Nephron progenitor cell (in vitro differentiated cells): ENCODE measurements at regions not wholly inside any gene's neighbourhood (a gene's known extent, or its start where the extent isn't known, plus 50 kb on each side); places are given as distances from the start of the nearest gene placed in this dataset.

Experiments used
- DNase-seq: peaks from one replicate; pipeline ENCODE4 v3.0.0; 2021
- H3K27ac Mint-ChIP-seq: 2 replicates; pipeline ENCODE4 v1.8.0; 2021; ENCODE audit warnings: mild to moderate bottlenecking, moderate library complexity, mixed read lengths
- H3K27me3 Mint-ChIP-seq: 2 replicates; pipeline ENCODE4 v1.8.0; 2021; ENCODE audit warnings: mild to moderate bottlenecking, low read depth, mixed read lengths; ENCODE audit not compliant: poor library complexity
- H3K36me3 Mint-ChIP-seq: 2 replicates; pipeline ENCODE4 v1.8.0; 2021; ENCODE audit warnings: low read depth, mixed read lengths
- H3K4me1 Mint-ChIP-seq: 2 replicates; pipeline ENCODE4 v1.8.0; 2021; ENCODE audit warnings: mixed read lengths
- H3K4me3 Mint-ChIP-seq: 2 replicates; pipeline ENCODE4 v1.8.0; 2021; ENCODE audit warnings: mild to moderate bottlenecking, moderate library complexity, mixed read lengths
- H3K9me3 Mint-ChIP-seq: 2 replicates; pipeline ENCODE4 v1.8.0; 2021; ENCODE audit warnings: mild to moderate bottlenecking, moderate library complexity, mixed read lengths
- TF ChIP-seq, protein P1 (sequence below): fragments of 200-600 bp; sonication (generic); IDR thresholded peaks from 2 replicates; pipeline ENCODE4 v1.5.0; 2021; ENCODE audit warnings: antibody characterized with exemption

DNA sequence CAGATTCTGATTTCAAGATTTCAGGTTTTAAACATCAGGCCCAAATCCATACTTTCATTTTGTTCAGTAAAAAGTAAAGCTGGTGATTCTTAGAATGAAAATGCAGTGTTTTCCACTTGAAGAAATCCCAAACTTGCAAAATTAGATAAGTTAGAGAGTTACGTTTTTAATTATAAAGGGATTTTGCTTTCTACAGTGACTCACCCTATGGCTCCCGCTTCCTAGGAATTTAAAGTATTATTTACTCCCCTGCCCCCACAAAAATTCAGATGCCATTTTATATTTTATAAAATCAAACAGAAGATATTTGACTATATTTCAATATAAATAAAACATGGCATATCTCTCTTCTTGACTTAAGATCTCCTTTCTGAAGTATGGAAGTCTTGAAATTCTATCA is 402.9 kb downstream of the ZSWIM6 start:
- Mint-ChIP-seq H3K4me3 (no peak overlapping the region), H3K27me3 (peaks cover 52% of the 10 kb centered on the region), H3K4me1 (peaks cover 26% of the 10 kb centered on the region), H3K9me3 (no peaks in the 10 kb centered on the region), H3K36me3 (no peaks in the 10 kb centered on the region), H3K27ac (no peak overlapping the region)
- no peak for DNase-seq
- TF ChIP-seq, protein P1, sequence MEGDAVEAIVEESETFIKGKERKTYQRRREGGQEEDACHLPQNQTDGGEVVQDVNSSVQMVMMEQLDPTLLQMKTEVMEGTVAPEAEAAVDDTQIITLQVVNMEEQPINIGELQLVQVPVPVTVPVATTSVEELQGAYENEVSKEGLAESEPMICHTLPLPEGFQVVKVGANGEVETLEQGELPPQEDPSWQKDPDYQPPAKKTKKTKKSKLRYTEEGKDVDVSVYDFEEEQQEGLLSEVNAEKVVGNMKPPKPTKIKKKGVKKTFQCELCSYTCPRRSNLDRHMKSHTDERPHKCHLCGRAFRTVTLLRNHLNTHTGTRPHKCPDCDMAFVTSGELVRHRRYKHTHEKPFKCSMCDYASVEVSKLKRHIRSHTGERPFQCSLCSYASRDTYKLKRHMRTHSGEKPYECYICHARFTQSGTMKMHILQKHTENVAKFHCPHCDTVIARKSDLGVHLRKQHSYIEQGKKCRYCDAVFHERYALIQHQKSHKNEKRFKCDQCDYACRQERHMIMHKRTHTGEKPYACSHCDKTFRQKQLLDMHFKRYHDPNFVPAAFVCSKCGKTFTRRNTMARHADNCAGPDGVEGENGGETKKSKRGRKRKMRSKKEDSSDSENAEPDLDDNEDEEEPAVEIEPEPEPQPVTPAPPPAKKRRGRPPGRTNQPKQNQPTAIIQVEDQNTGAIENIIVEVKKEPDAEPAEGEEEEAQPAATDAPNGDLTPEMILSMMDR, result no peak

DNA sequence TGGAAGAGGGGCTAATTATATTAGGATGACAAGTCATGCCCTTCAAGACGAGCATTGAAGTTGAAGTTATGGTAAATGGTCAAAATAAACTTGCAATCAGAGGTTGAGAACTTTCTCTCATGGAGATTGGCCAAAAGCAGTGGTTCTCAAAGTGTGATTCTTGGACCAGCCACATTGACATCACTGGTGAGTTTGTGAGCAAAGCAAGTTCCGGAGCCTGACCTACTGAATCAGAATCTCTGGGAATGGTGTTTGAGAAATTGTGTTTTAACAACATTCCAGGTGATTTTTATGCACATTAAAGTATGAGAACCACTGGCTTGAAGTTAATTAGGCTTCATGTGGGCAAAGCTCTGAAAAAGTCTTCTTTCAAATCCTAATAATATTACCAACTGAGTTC is 403.5 kb downstream of the ZSWIM6 start:
- H3K27me3 Mint-ChIP-seq, result peaks cover 49% of the 10 kb centered on the region
- H3K27ac Mint-ChIP-seq, result no peak overlapping the region
- no peak overlapping the region for H3K4me3 Mint-ChIP-seq
- no peak for DNase-seq
- H3K36me3 Mint-ChIP-seq, result no peaks in the 10 kb centered on the region
- H3K9me3 Mint-ChIP-seq, result no peaks in the 10 kb centered on the region
- peaks cover 26% of the 10 kb centered on the region for H3K4me1 Mint-ChIP-seq
- TF ChIP-seq, protein P1, result no peak

DNA sequence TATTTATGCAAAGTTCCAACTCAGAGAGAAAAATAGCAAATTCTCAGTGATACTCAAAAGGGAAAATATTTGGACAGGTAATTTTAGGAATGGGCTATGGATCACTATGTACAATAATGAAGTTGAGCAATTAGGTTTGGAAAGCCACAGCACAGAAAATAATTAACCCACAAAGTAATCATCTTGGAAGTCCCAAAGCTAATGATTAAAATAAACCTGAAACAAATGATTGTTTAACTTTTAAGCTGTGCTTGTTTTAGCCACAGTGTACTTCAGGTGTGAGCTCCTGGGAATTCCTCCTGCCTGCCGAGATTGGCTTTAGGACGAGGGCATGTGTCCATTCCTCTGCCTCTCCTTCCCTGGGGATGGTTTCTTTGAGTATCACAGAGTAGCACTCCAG is 403.9 kb downstream of the ZSWIM6 start:
- no peaks in the 10 kb centered on the region for H3K9me3 Mint-ChIP-seq
- no peak overlapping the region for H3K27ac Mint-ChIP-seq
- H3K4me1 Mint-ChIP-seq, result peaks cover 26% of the 10 kb centered on the region
- TF ChIP-seq, protein P1, result no peak
- H3K36me3 Mint-ChIP-seq, result no peaks in the 10 kb centered on the region
- H3K27me3 Mint-ChIP-seq, result peaks cover 50% of the 10 kb centered on the region
- H3K4me3 Mint-ChIP-seq, result no peak overlapping the region
- DNase-seq, result no peak

DNA sequence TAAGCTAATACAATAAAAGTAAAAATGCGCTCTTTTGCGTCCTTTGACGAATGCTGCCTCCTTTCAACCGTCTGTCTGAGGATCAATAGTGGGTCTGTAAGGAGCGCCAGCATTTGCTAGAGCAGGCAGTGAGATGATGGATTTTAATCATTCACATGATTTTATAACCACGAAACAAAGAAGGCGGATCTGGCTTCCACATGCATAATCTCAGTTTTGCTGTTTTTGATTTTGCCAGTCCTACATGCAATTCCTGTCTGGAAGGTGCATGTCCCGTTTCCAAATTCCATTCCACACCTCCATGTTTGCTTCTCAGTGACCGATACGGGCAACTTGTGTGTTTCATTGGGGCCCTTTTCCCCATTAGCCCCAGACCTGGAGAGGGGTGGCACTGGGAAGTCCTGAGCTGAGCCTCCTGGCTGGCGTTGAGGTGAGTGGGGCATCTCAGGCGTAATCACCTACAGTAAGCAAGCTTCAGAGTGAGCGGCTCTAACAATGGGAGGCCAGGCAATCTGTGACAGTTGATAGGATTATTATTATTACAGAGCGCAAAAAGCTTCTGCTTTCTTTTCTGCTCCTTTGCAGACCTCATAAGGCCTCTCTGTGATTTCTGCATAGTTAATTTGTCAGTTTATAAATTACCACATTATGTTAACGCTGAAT is 405.4 kb downstream of the ZSWIM6 start:
- no peak for DNase-seq
- Mint-ChIP-seq H3K36me3 (no peaks in the 10 kb centered on the region), H3K27me3 (peaks cover 36% of the 10 kb centered on the region), H3K4me3 (no peak overlapping the region), H3K9me3 (no peaks in the 10 kb centered on the region), H3K4me1 (peaks cover 14% of the 10 kb centered on the region), H3K27ac (no peak overlapping the region)
- TF ChIP-seq, protein P1, result no peak

DNA sequence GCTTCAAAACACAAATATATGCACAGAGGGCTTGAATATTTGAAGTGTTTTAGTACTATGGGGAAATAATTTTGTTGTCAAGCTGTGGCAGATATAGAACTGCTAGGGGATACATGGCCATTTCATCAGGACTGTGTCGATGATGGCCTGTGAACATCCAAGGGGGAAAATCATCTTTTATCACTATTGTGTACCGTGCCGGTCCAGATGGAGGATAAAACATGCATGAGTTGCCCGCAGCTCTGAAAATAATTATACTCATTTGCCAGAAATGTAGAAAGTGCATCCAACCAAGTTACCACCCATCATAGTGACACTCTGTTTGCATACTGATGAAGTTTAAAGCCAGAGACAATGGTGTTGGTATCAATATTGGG is 405.9 kb downstream of the ZSWIM6 start:
- Mint-ChIP-seq H3K4me3 (no peak overlapping the region), H3K9me3 (no peaks in the 10 kb centered on the region), H3K27me3 (peaks cover 31% of the 10 kb centered on the region), H3K4me1 (peaks cover 9% of the 10 kb centered on the region), H3K27ac (no peak overlapping the region), H3K36me3 (no peaks in the 10 kb centered on the region)
- DNase-seq, result no peak
- TF ChIP-seq, protein P1, result no peak

DNA sequence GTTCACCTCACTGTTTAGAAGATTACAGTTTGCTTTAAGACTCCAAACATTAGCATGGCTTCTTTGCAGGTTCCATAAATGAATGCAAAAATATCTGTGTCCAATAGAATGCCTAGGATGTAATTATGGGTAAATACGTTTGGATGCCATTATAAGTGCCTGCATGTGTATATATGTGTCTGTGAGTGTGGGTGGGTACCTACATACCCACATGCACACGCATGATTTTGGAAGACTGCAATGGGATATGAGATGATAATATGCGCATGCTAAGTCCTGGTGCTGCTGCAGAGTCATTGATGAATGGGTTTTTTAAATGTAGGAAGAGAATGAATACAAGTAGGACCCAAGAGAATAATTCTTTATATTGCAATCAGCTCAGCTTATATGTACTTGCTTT is 406.4 kb downstream of the ZSWIM6 start:
- H3K4me3 Mint-ChIP-seq, result no peak overlapping the region
- TF ChIP-seq, protein P1, result no peak
- H3K27ac Mint-ChIP-seq, result no peak overlapping the region
- peaks cover 7% of the 10 kb centered on the region for H3K4me1 Mint-ChIP-seq
- DNase-seq, result no peak
- H3K36me3 Mint-ChIP-seq, result no peaks in the 10 kb centered on the region
- H3K27me3 Mint-ChIP-seq, result peaks cover 26% of the 10 kb centered on the region
- H3K9me3 Mint-ChIP-seq, result no peaks in the 10 kb centered on the region
